ENCODE measurements at regions not wholly inside any gene's neighbourhood (a gene's known extent, or its start where the extent isn't known, plus 50 kb on each side); places are given as distances from the start of the nearest gene placed in this dataset.

DNA sequence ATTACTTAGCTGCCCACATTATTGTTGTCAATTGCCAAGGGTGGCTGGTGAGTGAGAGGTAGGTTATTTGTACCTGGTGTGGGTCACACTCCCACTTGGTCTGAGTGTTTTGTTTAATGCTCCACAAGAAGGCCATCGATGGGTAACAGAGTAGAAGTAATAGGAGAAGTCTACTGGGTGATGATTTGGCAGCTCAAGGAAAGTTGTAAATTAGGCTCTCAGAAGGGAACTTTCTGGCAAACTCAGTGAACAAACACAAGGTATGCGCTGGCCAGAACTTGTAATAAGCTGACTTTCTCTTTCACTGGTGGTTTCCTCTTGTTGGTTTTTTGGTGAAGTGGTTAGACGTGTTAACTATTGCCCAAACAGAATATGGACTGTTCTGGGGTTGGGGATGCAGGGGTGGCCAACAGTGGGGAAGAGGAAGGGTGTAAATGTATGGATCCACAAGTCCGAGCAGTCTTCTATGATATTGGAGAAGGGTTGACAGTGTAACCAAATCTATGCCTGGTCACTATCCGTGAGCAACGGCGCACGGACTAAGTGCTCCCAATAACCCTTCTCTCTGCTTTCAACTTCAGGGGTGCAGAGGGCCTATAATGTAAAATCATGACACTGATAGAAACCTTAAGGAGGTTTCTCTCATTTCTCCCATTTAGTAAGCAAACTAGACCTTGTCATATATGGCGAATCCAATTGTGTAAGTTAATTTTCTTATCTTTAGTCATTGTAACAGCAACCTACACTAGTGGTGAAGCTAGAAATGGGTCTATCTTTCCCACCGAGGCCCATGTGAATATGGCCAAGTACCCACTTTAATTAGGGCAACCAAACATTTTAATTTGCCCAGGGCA, 212.8 kb downstream of the PTEN start:
- Histone ChIP-seq H2AFZ (replicated peaks) (no peak overlapping the region), H3F3A (ENCODE audit: low read depth) (no peaks in the 10 kb centered on the region), H3K9me3 (ENCODE audit: low read depth) (no peaks in the 10 kb centered on the region), H3K79me2 (ENCODE audit: low read depth) (no peaks in the 10 kb centered on the region), H3K4me2 (no peak overlapping the region), H3K36me3 (no peaks in the 10 kb centered on the region), H3K27me3 (no peaks in the 10 kb centered on the region), H3K4me1 (no peaks in the 10 kb centered on the region), H4K20me1 (ENCODE audit: low read depth) (no peaks in the 10 kb centered on the region), H3K27ac (no peak overlapping the region), H3K9ac (no peak overlapping the region), H3K4me3 (no peak overlapping the region)
- no peak overlapping the region for H3K4me3 Mint-ChIP-seq
- no peaks in the 10 kb centered on the region for H3K4me1 Mint-ChIP-seq
- H3K27ac Mint-ChIP-seq: no peak overlapping the region
- no peaks in the 10 kb centered on the region for H3K36me3 Mint-ChIP-seq
- peaks cover 5% of the 10 kb centered on the region for H3K27me3 Mint-ChIP-seq (ENCODE audit: insufficient read depth, low read depth)
- no peaks in the 10 kb centered on the region for H3K9me3 Mint-ChIP-seq
- TF ChIP-seq EZH2 (IDR thresholded peaks at IDR 0.05): no peak
- no peak for TF ChIP-seq EZH2phosphoT487 (IDR thresholded peaks at IDR 0.05)
- TF ChIP-seq, protein P1, sequence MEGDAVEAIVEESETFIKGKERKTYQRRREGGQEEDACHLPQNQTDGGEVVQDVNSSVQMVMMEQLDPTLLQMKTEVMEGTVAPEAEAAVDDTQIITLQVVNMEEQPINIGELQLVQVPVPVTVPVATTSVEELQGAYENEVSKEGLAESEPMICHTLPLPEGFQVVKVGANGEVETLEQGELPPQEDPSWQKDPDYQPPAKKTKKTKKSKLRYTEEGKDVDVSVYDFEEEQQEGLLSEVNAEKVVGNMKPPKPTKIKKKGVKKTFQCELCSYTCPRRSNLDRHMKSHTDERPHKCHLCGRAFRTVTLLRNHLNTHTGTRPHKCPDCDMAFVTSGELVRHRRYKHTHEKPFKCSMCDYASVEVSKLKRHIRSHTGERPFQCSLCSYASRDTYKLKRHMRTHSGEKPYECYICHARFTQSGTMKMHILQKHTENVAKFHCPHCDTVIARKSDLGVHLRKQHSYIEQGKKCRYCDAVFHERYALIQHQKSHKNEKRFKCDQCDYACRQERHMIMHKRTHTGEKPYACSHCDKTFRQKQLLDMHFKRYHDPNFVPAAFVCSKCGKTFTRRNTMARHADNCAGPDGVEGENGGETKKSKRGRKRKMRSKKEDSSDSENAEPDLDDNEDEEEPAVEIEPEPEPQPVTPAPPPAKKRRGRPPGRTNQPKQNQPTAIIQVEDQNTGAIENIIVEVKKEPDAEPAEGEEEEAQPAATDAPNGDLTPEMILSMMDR (IDR thresholded peaks at IDR 0.05): no peak
- no peak for DNase-seq (ENCODE audit: low spot score)

DNA sequence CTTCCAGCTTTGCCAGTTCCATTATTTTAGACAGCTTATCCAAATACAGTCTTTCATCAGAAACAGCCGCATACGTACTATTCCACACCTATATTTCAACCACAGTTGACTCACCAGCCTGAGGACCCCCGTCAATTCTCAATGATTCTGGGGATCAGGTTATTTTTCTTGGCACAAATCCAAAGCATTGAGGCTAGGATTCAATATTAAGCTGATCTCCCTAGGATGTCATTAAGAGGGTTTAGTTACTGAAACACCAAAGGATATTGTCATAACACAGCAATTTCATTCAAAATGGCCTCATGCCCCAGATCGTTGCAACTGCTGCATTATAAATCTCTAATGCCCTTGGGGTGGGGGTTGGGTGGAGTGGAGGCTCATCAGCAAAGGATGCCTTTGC, 214.6 kb downstream of the PTEN start:
- H3F3A ChIP-seq (ENCODE audit: low read depth): no peaks in the 10 kb centered on the region
- Mint-ChIP-seq H3K36me3 (no peaks in the 10 kb centered on the region), H3K4me1 (peaks cover 4% of the 10 kb centered on the region), H3K27ac (no peak overlapping the region), H3K27me3 (ENCODE audit: insufficient read depth, low read depth) (peaks cover 5% of the 10 kb centered on the region), H3K4me3 (no peak overlapping the region), H3K9me3 (no peaks in the 10 kb centered on the region)
- TF ChIP-seq EZH2 (IDR thresholded peaks at IDR 0.05) (no peak), EZH2phosphoT487 (IDR thresholded peaks at IDR 0.05) (no peak)
- TF ChIP-seq, protein P1 (IDR thresholded peaks at IDR 0.05): no peak
- no peaks in the 10 kb centered on the region for H3K79me2 ChIP-seq (ENCODE audit: low read depth)
- no peak overlapping the region for H3K27ac ChIP-seq
- H2AFZ ChIP-seq (replicated peaks): no peak overlapping the region
- H3K36me3 ChIP-seq: no peaks in the 10 kb centered on the region
- no peak overlapping the region for H3K4me2 ChIP-seq
- H3K4me3 ChIP-seq: no peak overlapping the region
- H3K9ac ChIP-seq: no peak overlapping the region
- H3K9me3 ChIP-seq (ENCODE audit: low read depth): no peaks in the 10 kb centered on the region
- no peaks in the 10 kb centered on the region for H3K27me3 ChIP-seq
- no peak for DNase-seq (ENCODE audit: low spot score)
- H3K4me1 ChIP-seq: no peaks in the 10 kb centered on the region
- no peaks in the 10 kb centered on the region for H4K20me1 ChIP-seq (ENCODE audit: low read depth)

DNA sequence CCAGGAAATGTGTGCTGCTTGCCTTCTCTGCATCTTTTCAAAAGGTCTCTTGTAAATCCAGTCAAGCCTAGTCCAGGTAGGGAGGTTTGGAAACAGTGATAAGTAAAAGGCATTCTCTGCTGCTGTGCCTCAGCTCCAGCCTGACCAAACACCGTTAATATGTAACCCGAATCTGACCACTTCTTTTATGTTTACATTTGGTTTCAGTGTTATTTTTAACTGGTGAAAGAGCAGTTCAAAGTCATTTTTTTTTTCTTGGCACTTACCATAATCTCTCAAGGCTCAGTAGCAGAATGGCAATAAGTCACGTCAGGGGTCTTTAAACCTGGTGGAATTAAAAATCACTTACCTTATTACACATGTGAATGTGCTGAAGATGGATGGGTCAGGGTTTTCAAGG, 216.8 kb downstream of the PTEN start:
- H3K9me3 ChIP-seq (ENCODE audit: low read depth): no peaks in the 10 kb centered on the region
- Mint-ChIP-seq H3K4me1 (peaks cover 4% of the 10 kb centered on the region), H3K36me3 (no peaks in the 10 kb centered on the region), H3K27ac (no peak overlapping the region), H3K27me3 (ENCODE audit: insufficient read depth, low read depth) (peaks cover 5% of the 10 kb centered on the region), H3K9me3 (no peaks in the 10 kb centered on the region), H3K4me3 (no peak overlapping the region)
- TF ChIP-seq EZH2phosphoT487 (IDR thresholded peaks at IDR 0.05): no peak
- TF ChIP-seq EZH2 (IDR thresholded peaks at IDR 0.05): no peak
- TF ChIP-seq, protein P1 (IDR thresholded peaks at IDR 0.05): no peak
- no peaks in the 10 kb centered on the region for H3K27me3 ChIP-seq
- DNase-seq (ENCODE audit: low spot score): no peak
- H4K20me1 ChIP-seq (ENCODE audit: low read depth): no peaks in the 10 kb centered on the region
- no peak overlapping the region for H3K4me3 ChIP-seq
- H3K4me2 ChIP-seq: no peak overlapping the region
- no peaks in the 10 kb centered on the region for H3K79me2 ChIP-seq (ENCODE audit: low read depth)
- no peaks in the 10 kb centered on the region for H3K36me3 ChIP-seq
- no peak overlapping the region for H3K9ac ChIP-seq
- no peak overlapping the region for H3K27ac ChIP-seq
- H3K4me1 ChIP-seq: peaks cover 4% of the 10 kb centered on the region
- no peak overlapping the region for H2AFZ ChIP-seq (replicated peaks)
- H3F3A ChIP-seq (ENCODE audit: low read depth): no peaks in the 10 kb centered on the region

All from neural progenitor cell (in vitro differentiated cells).